Prostate gland (tissue), 2 donors: ENCODE measurements at regions not wholly inside any gene's neighbourhood (a gene's known extent, or its start where the extent isn't known, plus 50 kb on each side); places are given as distances from the start of the nearest gene placed in this dataset.
"Not testable (repeated sequence)": the region's sequence is repeated elsewhere in the genome, so short reads cannot be mapped to it uniquely, and the experiment has no call there.

ENCODE experiments used
- POLR2A ChIP-seq: fragments of 450-650 bp; IDR thresholded peaks from one replicate; pipeline ENCODE4 v1.6.1; 2016; ENCODE audit warnings: antibody characterized with exemption, mild to moderate bottlenecking
- POLR2AphosphoS5 ChIP-seq: sonication (generic); formaldehyde crosslinking; IDR thresholded peaks from one replicate; pipeline ENCODE4 v1.6.1; 2017; ENCODE audit warnings: antibody characterized with exemption
- TF ChIP-seq, protein P1 (sequence below), 4 experiments: fragments of 200-600 bp in 2 of 4; fragments of 450-650 bp in 2 of 4; sonication (generic) in 2 of 4; IDR thresholded peaks; 1 replicate in 3 of 4; 2 replicates in 1 of 4; pipeline ENCODE4 v1.5.1; 2016 to 2019; ENCODE audit warnings: antibody characterized with exemption in 4 of 4, mild to moderate bottlenecking in 2 of 4, moderate library complexity in 2 of 4

DNA sequence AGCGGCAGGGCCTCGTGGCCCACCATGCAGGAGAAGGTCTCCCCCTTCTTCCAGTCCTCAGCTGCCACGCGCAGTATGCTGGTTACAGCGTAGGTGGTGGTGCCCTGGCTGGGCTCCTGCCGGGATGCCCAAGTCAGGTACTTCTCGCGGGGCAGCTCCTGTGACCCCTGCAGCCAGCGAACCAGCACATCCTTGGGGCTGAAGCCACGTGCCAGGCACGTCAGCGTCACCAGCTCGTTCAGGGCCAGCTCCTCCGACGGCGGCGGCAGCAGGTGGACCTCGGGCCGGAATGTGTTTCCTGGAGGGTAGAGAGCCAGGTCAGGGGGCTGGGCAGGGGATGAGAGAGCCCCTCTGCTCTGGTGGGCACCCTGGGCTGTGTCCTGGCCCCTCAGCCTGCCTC is 60.7 kb downstream of the TMEM121 start:
- TF ChIP-seq, protein P1, sequence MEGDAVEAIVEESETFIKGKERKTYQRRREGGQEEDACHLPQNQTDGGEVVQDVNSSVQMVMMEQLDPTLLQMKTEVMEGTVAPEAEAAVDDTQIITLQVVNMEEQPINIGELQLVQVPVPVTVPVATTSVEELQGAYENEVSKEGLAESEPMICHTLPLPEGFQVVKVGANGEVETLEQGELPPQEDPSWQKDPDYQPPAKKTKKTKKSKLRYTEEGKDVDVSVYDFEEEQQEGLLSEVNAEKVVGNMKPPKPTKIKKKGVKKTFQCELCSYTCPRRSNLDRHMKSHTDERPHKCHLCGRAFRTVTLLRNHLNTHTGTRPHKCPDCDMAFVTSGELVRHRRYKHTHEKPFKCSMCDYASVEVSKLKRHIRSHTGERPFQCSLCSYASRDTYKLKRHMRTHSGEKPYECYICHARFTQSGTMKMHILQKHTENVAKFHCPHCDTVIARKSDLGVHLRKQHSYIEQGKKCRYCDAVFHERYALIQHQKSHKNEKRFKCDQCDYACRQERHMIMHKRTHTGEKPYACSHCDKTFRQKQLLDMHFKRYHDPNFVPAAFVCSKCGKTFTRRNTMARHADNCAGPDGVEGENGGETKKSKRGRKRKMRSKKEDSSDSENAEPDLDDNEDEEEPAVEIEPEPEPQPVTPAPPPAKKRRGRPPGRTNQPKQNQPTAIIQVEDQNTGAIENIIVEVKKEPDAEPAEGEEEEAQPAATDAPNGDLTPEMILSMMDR (IDR thresholded peaks at IDR 0.05), result not testable (repeated sequence)
- TF ChIP-seq POLR2A, POLR2AphosphoS5: not testable (repeated sequence)
